AG10803 (cell line): ENCODE measurements at regions not wholly inside any gene's neighbourhood (a gene's known extent, or its start where the extent isn't known, plus 50 kb on each side); places are given as distances from the start of the nearest gene placed in this dataset.

Experiments used
- DNase-seq: peaks from one replicate; pipeline ENCODE4 v3.0.0; 2010; ENCODE audit warnings: low read depth
- H3K4me3 ChIP-seq: 2 replicates; pipeline ENCODE4 v1.5.1; 2011; ENCODE audit warnings: mild to moderate bottlenecking, low read length, control low read depth
- CTCF ChIP-seq: conservative IDR thresholded peaks from 2 replicates; pipeline ENCODE4 v1.5.1; 2011; ENCODE audit warnings: mild to moderate bottlenecking, low read length, control low read depth, inconsistent platforms

GRCh38 chr2:120401275-120402066 lies 55.5 kb downstream of the INHBB start:
- TF ChIP-seq CTCF = no peak
- H3K4me3 ChIP-seq = no peak overlapping the region
- DNase-seq = no peak

DNA sequence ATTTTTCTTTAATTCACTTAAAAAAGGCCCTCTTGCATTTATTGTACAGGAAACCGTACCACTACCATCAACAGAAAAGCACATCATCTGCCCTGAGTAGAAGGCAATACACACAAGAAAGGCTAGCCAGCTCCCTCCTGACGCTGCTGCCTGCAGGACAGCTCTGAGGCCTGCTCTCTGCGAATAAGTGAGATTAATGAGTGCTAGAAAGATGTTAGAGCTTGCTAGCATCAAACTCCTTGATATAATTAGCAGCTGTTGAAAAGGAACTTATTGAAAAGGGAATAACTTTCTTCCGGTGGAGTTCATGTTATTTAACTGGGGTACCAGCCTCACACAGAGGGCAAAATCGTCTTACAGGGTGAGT lies 56.1 kb downstream of the INHBB start:
- no peak for TF ChIP-seq CTCF
- no peak overlapping the region for H3K4me3 ChIP-seq
- DNase-seq = no peak

- TF ChIP-seq CTCF = no peak
- H3K4me3 ChIP-seq = no peak overlapping the region
- no peak for DNase-seq
Measured at GRCh38 chr2:120402508-120402907, 56.6 kb downstream of the INHBB start.

GRCh38 chr2:120403261-120403660 lies 57.3 kb downstream of the INHBB start:
- no peak for TF ChIP-seq CTCF
- no peak overlapping the region for H3K4me3 ChIP-seq
- no peak for DNase-seq

DNA sequence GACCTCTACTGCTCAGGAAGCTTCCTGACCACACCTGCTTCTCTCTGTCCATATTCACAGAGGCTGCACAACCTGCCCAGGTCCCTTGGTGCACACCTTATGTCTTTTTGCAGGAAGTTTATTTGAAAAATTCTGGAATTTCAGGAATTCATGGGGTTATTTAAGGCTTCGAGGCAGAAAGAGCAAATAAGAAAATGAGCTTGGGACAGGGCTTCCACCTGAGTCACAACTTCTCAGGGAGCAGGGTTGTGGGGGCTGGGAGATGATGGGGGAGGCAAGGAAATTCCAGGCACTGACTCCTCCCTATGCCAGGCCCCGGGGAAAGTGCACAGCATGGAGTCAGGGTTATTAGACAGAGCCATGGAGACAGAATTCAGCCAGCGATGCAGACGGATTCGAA lies 57.7 kb downstream of the INHBB start:
- TF ChIP-seq CTCF = no peak
- H3K4me3 ChIP-seq = no peak overlapping the region
- DNase-seq = no peak

DNA sequence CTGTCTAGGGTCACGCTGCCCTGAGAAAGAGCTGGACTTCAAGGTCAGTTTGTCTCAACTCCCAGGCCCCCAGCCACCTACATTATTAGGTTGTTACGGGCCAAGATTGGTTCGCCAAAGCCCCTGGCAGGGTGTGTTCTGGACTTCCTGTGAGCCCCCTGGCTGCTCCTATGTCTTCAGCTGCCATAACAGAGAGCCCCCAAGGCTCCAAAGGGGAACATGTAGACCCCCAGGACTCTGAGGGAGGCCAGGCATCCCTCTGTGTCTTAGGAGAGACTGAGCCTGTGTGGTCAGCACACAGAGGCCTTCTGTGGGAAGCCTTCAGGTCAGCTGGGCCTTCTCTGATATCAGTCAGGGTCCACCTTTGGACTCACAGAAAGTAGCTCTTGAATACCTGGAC lies 58.3 kb downstream of the INHBB start:
- no peak for TF ChIP-seq CTCF
- H3K4me3 ChIP-seq = no peak overlapping the region
- no peak for DNase-seq

DNA sequence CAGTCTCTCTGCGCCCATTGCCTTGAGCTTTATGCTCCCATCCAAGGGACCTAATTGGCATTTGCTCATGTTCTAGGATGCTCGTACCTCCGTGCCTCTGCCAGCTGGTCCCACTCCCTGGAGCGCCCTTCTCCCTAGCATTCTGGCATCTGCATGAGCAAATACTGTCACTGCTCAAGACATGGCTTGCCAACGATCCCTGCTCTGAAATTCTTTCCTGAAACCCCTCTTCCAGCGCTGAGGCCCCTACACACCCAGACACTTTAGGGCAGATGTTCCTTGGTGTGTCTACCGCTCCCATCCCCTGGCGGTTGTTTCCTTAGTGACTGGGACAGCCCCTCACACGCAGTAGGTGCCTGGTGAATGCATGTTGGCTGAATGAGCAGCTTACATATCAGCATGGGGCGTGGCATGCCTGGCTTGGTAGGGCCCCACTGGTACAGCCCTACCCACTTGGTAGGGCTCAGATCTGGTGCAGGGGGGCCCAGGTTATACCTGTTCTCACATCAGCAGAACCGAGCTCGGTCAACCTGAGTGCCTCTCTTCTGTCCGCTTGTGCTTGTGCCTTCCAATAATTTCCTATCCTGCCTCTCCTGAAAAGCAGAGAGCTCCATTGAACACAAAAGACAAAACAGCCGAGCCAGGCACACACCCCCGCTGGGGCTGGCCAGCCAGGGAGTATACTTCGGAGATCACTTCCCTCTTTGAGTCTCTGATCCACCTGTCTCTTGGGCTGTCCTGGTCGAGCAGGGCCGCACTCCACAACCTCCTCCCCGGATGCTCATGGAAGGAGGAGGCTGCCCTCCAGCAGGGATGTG lies 59.2 kb downstream of the INHBB start:
- no peak for TF ChIP-seq CTCF

More for the DNA sequence above, 59.2 kb downstream of the INHBB start:
- no peak overlapping the region for H3K4me3 ChIP-seq
- DNase-seq = no peak
